PC-3 (cell line): ENCODE measurements at regions not wholly inside any gene's neighbourhood (a gene's known extent, or its start where the extent isn't known, plus 50 kb on each side); places are given as distances from the start of the nearest gene placed in this dataset.

Experiments used
- ATAC-seq: fragments of 200-7000 bp; cut with Tn5 transposase; 2 replicates; pipeline ENCODE4 v1.9.1; 2020; ENCODE audit warnings: mild to moderate bottlenecking, moderate library complexity
- BruUV-seq: library from RNA; stranded (reverse); fragments of 400-500 nt; replicated peaks from 2 replicates; lab custom pipeline; 2021; lab: Mats Ljungman, UMichigan
- CTCF ChIA-PET: fragments of 300-600 bp; sonication (Branson Sonifier 250); formaldehyde crosslinking; loops from one replicate; lab custom pipeline; 2022; ENCODE audit warnings: antibody characterized with exemption; lab: Charles Lee
- POLR2A ChIA-PET: fragments of 300-600 bp; sonication (Branson Sonifier 250); formaldehyde crosslinking; loops from one replicate; lab custom pipeline; 2022; ENCODE audit warnings: antibody characterized with exemption; ENCODE audit not compliant: unreplicated experiment; lab: Charles Lee
- DNase-seq: peaks from one replicate; pipeline ENCODE4 v3.0.0-alpha.2; 2015
- H2AFZ ChIP-seq: fragments of 300-600 bp; sonication (generic); 2 replicates; pipeline ENCODE4 v1.6.0; 2016; ENCODE audit warnings: antibody characterized with exemption, low read length
- H3F3A ChIP-seq: fragments of 300-600 bp; sonication (generic); one replicate; pipeline ENCODE4 v1.6.0; 2017; ENCODE audit warnings: antibody characterized with exemption, low read length, control low read depth, mild to moderate bottlenecking; ENCODE audit not compliant: unreplicated experiment
- H3K27ac ChIP-seq: fragments of 300-600 bp; sonication (generic); 2 replicates; pipeline ENCODE4 v1.5.1; 2016; ENCODE audit warnings: mild to moderate bottlenecking, low read length
- H3K27me3 ChIP-seq: fragments of 300-600 bp; sonication (generic); 2 replicates; pipeline ENCODE4 v1.6.1; 2016; ENCODE audit warnings: low read length, mixed read lengths
- H3K36me3 ChIP-seq: fragments of 300-600 bp; sonication (generic); 2 replicates; pipeline ENCODE4 v1.6.1; 2016; ENCODE audit warnings: low read depth, mixed run types, low read length, mixed read lengths
- H3K4me1 ChIP-seq: fragments of 300-600 bp; sonication (generic); 2 replicates; pipeline ENCODE4 v1.5.1; 2016; ENCODE audit warnings: low read length; ENCODE audit not compliant: insufficient read depth
- H3K4me2 ChIP-seq: fragments of 300-600 bp; sonication (generic); 2 replicates; pipeline ENCODE4 v1.6.0; 2016; ENCODE audit warnings: low read length
- H3K4me3 ChIP-seq: fragments of 300-600 bp; sonication (generic); 2 replicates; pipeline ENCODE4 v1.5.1; 2016; ENCODE audit warnings: mild to moderate bottlenecking, low read length, mixed read lengths
- H3K79me2 ChIP-seq: fragments of 300-600 bp; sonication (generic); 2 replicates; pipeline ENCODE4 v1.6.1; 2017; ENCODE audit warnings: low read length, mixed read lengths
- H3K9ac ChIP-seq: fragments of 300-600 bp; sonication (generic); 2 replicates; pipeline ENCODE4 v1.6.0; 2016; ENCODE audit warnings: mild to moderate bottlenecking, low read length
- H3K9me2 ChIP-seq: fragments of 300-600 bp; sonication (generic); replicated peaks from 2 replicates; pipeline ENCODE4 v1.6.1; 2016; ENCODE audit warnings: mixed run types, low read length, mixed read lengths
- H3K9me3 ChIP-seq: fragments of 300-600 bp; sonication (generic); 2 replicates; pipeline ENCODE4 v1.6.1; 2016; ENCODE audit warnings: low read length, mixed read lengths
- H4K20me1 ChIP-seq: fragments of 300-600 bp; sonication (generic); 2 replicates; pipeline ENCODE4 v1.6.1; 2016; ENCODE audit warnings: low read length, mixed read lengths
- EZH2 ChIP-seq: fragments of 300-600 bp; sonication (generic); IDR thresholded peaks from one replicate; pipeline ENCODE4 v1.6.1; 2017; ENCODE audit warnings: antibody characterized with exemption, mild to moderate bottlenecking, low read length; ENCODE audit not compliant: unreplicated experiment
- EZH2phosphoT487 ChIP-seq: fragments of 300-600 bp; sonication (generic); IDR thresholded peaks from 2 replicates; pipeline ENCODE4 v1.6.1; 2018; ENCODE audit warnings: mild to moderate bottlenecking, antibody characterized with exemption, low read length, borderline replicate concordance
- intact Hi-C: fragments of 100-400 bp; cut with micrococcal nuclease; formaldehyde crosslinking; loops from 2 replicates; pipeline ENCODE4 v1.9.0; 2023
- TF ChIP-seq, protein P1 (sequence below): fragments of 300-600 bp; sonication (generic); conservative IDR thresholded peaks from 2 replicates; pipeline ENCODE4 v1.5.1; 2017; ENCODE audit warnings: antibody characterized with exemption, low read depth, mild to moderate bottlenecking, low read length

GRCh38 chr5:29508131-29508530 lies 1685.4 kb upstream of the CDH6 start:
- no peak overlapping the region for H3K9ac ChIP-seq
- no TSS peak for BruUV-seq
- POLR2A ChIA-PET: no interaction called here

DNA sequence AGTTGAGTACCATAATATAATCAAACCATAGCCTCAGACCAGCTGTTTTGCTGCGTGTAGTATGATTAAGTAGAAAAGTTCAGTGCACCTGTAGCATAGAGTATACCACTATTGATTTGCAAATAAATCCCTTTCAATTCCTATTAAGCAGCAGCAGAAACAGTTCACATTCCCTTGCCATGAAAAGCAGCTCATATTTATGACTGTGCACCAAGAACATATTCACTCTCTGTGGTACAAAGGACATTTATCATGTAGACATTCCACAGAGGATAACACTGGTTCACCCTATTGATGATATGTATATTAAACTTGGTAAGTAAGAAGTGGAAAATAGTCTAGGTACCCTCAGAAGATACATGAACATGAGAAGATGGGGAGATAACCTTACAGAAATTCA lies 1689.1 kb upstream of the CDH6 start:
- Histone ChIP-seq H3K4me1 (no peaks in the 10 kb centered on the region), H3K9me3 (0 out of 2 replicates have a peak, but pooled peaks cover 5% of the 10 kb centered on the region), H3K27ac (no peak overlapping the region), H3K27me3 (no peaks in the 10 kb centered on the region), H3K9ac (no peak overlapping the region), H3K79me2 (no peaks in the 10 kb centered on the region), H2AFZ (no peak overlapping the region), H3K4me3 (no peak overlapping the region), H3K9me2 (no peaks in the 10 kb centered on the region), H3F3A (no peaks in the 10 kb centered on the region), H4K20me1 (no peaks in the 10 kb centered on the region), H3K4me2 (no peak overlapping the region), H3K36me3 (no peaks in the 10 kb centered on the region)
- TF ChIP-seq EZH2: no peak
- no peak for TF ChIP-seq EZH2phosphoT487
- TF ChIP-seq, protein P1, sequence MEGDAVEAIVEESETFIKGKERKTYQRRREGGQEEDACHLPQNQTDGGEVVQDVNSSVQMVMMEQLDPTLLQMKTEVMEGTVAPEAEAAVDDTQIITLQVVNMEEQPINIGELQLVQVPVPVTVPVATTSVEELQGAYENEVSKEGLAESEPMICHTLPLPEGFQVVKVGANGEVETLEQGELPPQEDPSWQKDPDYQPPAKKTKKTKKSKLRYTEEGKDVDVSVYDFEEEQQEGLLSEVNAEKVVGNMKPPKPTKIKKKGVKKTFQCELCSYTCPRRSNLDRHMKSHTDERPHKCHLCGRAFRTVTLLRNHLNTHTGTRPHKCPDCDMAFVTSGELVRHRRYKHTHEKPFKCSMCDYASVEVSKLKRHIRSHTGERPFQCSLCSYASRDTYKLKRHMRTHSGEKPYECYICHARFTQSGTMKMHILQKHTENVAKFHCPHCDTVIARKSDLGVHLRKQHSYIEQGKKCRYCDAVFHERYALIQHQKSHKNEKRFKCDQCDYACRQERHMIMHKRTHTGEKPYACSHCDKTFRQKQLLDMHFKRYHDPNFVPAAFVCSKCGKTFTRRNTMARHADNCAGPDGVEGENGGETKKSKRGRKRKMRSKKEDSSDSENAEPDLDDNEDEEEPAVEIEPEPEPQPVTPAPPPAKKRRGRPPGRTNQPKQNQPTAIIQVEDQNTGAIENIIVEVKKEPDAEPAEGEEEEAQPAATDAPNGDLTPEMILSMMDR: no peak
- intact Hi-C loops: no loop called here
- no peak for DNase-seq
- BruUV-seq: no TSS peak
- ChIA-PET POLR2A (no interaction called here), CTCF (no interaction called here)
- ATAC-seq: no peak

More at GRCh38 chr5:29508131-29508530, 1685.4 kb upstream of the CDH6 start:
- no peak for DNase-seq
- CTCF ChIA-PET: no interaction called here
- no peaks in the 10 kb centered on the region for H3K79me2 ChIP-seq
- no peaks in the 10 kb centered on the region for H3K9me3 ChIP-seq
- H3K4me1 ChIP-seq: no peaks in the 10 kb centered on the region
- no peaks in the 10 kb centered on the region for H4K20me1 ChIP-seq
- ATAC-seq: no peak
- H3K4me2 ChIP-seq: no peak overlapping the region
- TF ChIP-seq EZH2 (no peak), EZH2phosphoT487 (no peak)
- TF ChIP-seq, protein P1: no peak
- no peak overlapping the region for H3K4me3 ChIP-seq
- H3K9me2 ChIP-seq: no peaks in the 10 kb centered on the region
- no peaks in the 10 kb centered on the region for H3K36me3 ChIP-seq
- no peaks in the 10 kb centered on the region for H3F3A ChIP-seq
- no peak overlapping the region for H3K27ac ChIP-seq
- intact Hi-C loops: no loop called here
- H2AFZ ChIP-seq: no peak overlapping the region
- no peaks in the 10 kb centered on the region for H3K27me3 ChIP-seq

DNA sequence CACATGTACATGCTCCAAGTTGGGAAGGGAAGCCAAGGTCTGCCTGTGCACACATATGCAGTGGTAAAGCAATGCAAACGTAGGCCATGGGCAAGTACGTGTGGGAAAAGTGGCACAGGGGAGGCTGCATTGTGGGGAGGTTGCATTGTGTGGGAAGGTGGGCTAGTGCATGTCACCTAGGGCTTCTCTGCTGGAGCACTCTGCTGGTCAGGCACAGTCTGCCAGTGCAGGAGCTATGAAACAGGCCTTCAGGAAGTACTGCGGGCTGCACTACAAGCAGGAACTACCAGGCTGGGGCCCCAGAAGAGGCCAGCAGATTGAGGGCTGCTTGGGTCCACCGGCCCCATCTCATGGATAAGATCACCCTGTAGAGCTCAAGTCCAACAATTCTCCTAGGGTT lies 1694.6 kb upstream of the CDH6 start:
- no peak overlapping the region for H3K4me2 ChIP-seq
- no peaks in the 10 kb centered on the region for H3F3A ChIP-seq
- H3K4me1 ChIP-seq: no peaks in the 10 kb centered on the region
- ATAC-seq (no peak), DNase-seq (no peak)
- TF ChIP-seq, protein P1: no peak
- TF ChIP-seq EZH2 (no peak), EZH2phosphoT487 (no peak)
- no peaks in the 10 kb centered on the region for H3K27me3 ChIP-seq
- POLR2A ChIA-PET: no interaction called here
- H3K9me2 ChIP-seq: no peaks in the 10 kb centered on the region
- no peak overlapping the region for H3K4me3 ChIP-seq
- intact Hi-C loops: no loop called here
- CTCF ChIA-PET: no interaction called here
- H3K9ac ChIP-seq: no peak overlapping the region
- no TSS peak for BruUV-seq
- H3K27ac ChIP-seq: no peak overlapping the region
- H3K79me2 ChIP-seq: no peaks in the 10 kb centered on the region
- 0 out of 2 replicates have a peak, but pooled peaks cover 18% of the 10 kb centered on the region for H3K9me3 ChIP-seq
- no peak overlapping the region for H2AFZ ChIP-seq
- H3K36me3 ChIP-seq: no peaks in the 10 kb centered on the region
- H4K20me1 ChIP-seq: no peaks in the 10 kb centered on the region
